ENCODE measurements at regions not wholly inside any gene's neighbourhood (a gene's known extent, or its start where the extent isn't known, plus 50 kb on each side); places are given as distances from the start of the nearest gene placed in this dataset.

DNA sequence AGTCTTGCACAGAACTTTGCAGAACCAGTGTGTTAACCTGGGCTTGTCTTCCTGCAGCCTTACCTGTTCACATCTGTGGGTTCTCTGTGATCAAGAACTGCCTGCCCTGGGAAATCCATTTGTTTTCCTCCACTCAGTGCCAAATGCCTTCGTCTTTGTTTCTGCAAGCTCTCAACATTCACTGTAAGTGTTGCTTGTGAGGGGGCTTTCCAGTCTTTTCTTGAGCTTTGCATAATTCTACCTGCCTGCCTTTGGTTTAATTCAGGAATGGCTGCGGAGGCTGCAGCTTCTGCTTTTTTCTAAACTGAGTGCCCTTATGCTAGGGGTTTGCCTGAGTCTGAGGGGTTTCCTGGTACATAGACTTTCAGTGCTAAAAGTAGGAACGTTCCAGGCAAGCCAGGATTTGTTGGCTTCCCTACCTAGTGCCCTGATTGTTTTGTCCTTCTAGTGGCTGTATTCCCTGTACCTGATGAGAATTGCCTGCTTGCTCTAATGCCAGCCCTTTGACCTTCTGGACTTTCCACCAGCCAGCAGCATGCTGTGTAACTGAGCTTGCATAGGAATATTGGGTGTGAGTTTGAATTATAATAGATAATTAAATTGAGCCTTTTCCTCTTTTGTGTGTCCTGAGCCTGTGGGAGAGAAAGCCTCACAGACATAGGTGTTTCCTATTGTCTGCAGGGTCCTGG, 96.6 kb upstream of the CLSTN2 start:
- Histone ChIP-seq H2AFZ (ENCODE audit: low read length) (no peak overlapping the region), H3K4me2 (ENCODE audit: low read length) (no peak overlapping the region), H3K4me1 (ENCODE audit: insufficient read depth, low read length, poor library complexity, severe bottlenecking) (no peaks in the 10 kb centered on the region), H3K9me3 (ENCODE audit: low read length) (no peaks in the 10 kb centered on the region), H3K4me3 (ENCODE audit: low read depth, low read length, poor library complexity, severe bottlenecking) (no peak overlapping the region), H3K27ac (ENCODE audit: low read depth, low read length, poor library complexity, severe bottlenecking) (no peak overlapping the region), H4K20me1 (ENCODE audit: insufficient read depth, low read length) (no peaks in the 10 kb centered on the region), H3K36me3 (ENCODE audit: insufficient read depth, low read length) (no peaks in the 10 kb centered on the region), H3K79me2 (ENCODE audit: insufficient read depth, low read depth, low read length) (no peaks in the 10 kb centered on the region), H3K9me2 (ENCODE audit: insufficient read depth, low read length) (no peaks in the 10 kb centered on the region)
- BruUV-seq (replicated peaks), result no TSS peak
- POLR2A ChIA-PET, result no interaction called here
- no peak for DNase-seq (ENCODE audit: low spot score)
- no peak for TF ChIP-seq EZH2phosphoT487 (IDR thresholded peaks at IDR 0.05; ENCODE audit: borderline replicate concordance, low read depth, low read length)
- TF ChIP-seq, protein P1, sequence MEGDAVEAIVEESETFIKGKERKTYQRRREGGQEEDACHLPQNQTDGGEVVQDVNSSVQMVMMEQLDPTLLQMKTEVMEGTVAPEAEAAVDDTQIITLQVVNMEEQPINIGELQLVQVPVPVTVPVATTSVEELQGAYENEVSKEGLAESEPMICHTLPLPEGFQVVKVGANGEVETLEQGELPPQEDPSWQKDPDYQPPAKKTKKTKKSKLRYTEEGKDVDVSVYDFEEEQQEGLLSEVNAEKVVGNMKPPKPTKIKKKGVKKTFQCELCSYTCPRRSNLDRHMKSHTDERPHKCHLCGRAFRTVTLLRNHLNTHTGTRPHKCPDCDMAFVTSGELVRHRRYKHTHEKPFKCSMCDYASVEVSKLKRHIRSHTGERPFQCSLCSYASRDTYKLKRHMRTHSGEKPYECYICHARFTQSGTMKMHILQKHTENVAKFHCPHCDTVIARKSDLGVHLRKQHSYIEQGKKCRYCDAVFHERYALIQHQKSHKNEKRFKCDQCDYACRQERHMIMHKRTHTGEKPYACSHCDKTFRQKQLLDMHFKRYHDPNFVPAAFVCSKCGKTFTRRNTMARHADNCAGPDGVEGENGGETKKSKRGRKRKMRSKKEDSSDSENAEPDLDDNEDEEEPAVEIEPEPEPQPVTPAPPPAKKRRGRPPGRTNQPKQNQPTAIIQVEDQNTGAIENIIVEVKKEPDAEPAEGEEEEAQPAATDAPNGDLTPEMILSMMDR (conservative IDR thresholded peaks at IDR 0.05; ENCODE audit: low read length), result no peak
- CTCF ChIA-PET (ENCODE audit: unreplicated experiment), result no interaction called here
- intact Hi-C loops (cut with micrococcal nuclease; ENCODE audit: unreplicated experiment), result no loop called here

- Histone ChIP-seq H3K79me2 (ENCODE audit: insufficient read depth, low read depth, low read length) (no peaks in the 10 kb centered on the region), H3K4me3 (ENCODE audit: low read depth, low read length, poor library complexity, severe bottlenecking) (no peak overlapping the region), H3K4me1 (ENCODE audit: insufficient read depth, low read length, poor library complexity, severe bottlenecking) (no peaks in the 10 kb centered on the region), H3K27ac (ENCODE audit: low read depth, low read length, poor library complexity, severe bottlenecking) (no peak overlapping the region), H4K20me1 (ENCODE audit: insufficient read depth, low read length) (no peaks in the 10 kb centered on the region), H3K4me2 (ENCODE audit: low read length) (no peak overlapping the region), H3K9me3 (ENCODE audit: low read length) (no peaks in the 10 kb centered on the region), H3K9me2 (ENCODE audit: insufficient read depth, low read length) (no peaks in the 10 kb centered on the region), H2AFZ (ENCODE audit: low read length) (no peak overlapping the region), H3K36me3 (ENCODE audit: insufficient read depth, low read length) (no peaks in the 10 kb centered on the region)
- intact Hi-C loops (cut with micrococcal nuclease; ENCODE audit: unreplicated experiment), result no loop called here
- no TSS peak for BruUV-seq (replicated peaks)
- ChIA-PET CTCF (ENCODE audit: unreplicated experiment) (no interaction called here), POLR2A (no interaction called here)
- no peak for DNase-seq (ENCODE audit: low spot score)
- no peak for TF ChIP-seq EZH2phosphoT487 (IDR thresholded peaks at IDR 0.05; ENCODE audit: borderline replicate concordance, low read depth, low read length)
- TF ChIP-seq, protein P1 (conservative IDR thresholded peaks at IDR 0.05; ENCODE audit: low read length), result no peak
Measured at GRCh38 chr3:139836698-139837464, 98.1 kb upstream of the CLSTN2 start.
